PC-9 (cell line): ENCODE measurements at regions not wholly inside any gene's neighbourhood (a gene's known extent, or its start where the extent isn't known, plus 50 kb on each side); places are given as distances from the start of the nearest gene placed in this dataset.

Experiments
- CTCF ChIP-seq: fragments of 200-600 bp; sonication (generic); conservative IDR thresholded peaks from 2 replicates; pipeline ENCODE4 v1.6.1; 2017; ENCODE audit warnings: mixed run types, antibody characterized with exemption, mild to moderate bottlenecking, moderate library complexity
- EZH2 ChIP-seq: fragments of 200-600 bp; sonication (generic); IDR thresholded peaks from 2 replicates; pipeline ENCODE4 v1.8.0; 2017; ENCODE audit warnings: antibody characterized with exemption, low read depth

DNA sequence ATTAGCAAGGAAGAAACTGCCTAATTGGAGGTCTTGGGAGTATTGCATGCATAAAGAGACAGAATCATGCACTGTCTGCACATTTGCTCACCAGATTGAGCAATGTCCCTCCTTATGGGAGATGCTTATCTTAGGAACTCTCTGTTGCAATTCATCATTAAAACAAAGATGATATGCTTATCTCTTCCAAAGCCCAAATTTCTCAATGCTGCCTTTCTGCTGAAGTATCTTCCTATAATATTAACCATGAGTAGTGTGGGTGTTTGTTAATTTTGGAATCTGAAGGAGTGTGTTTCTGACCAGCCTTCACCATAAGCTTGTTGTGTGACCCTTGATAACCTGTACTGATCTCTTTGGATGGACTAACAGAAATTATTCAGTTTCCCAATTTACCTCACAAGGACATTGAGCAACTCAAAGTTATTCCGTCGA lies 1257.6 kb upstream of the FLRT2 start:
- TF ChIP-seq CTCF (no peak), EZH2 (no peak)
